Neural progenitor cell (in vitro differentiated cells): ENCODE measurements at regions not wholly inside any gene's neighbourhood (a gene's known extent, or its start where the extent isn't known, plus 50 kb on each side); places are given as distances from the start of the nearest gene placed in this dataset.
A peak's percentile ranks its signal among the peaks of the same experiment; 100 is the strongest.

Experiments
- DNase-seq: peaks from one replicate; pipeline ENCODE4 v3.0.0-alpha.2; 2016; ENCODE audit warnings: low spot score
- H2AFZ ChIP-seq: fragments of 200-600 bp; sonication (generic); replicated peaks from 2 replicates; pipeline ENCODE4 v1.6.1; 2016; ENCODE audit warnings: antibody characterized with exemption
- H3F3A ChIP-seq: fragments of 200-600 bp; sonication (generic); 2 replicates; pipeline ENCODE4 v1.6.1; 2016; ENCODE audit warnings: antibody characterized with exemption, low read depth
- H3K27ac ChIP-seq: fragments of 200-600 bp; sonication (generic); 2 replicates; pipeline ENCODE4 v1.5.1; 2016; ENCODE audit warnings: mild to moderate bottlenecking
- H3K27me3 ChIP-seq: fragments of 200-600 bp; sonication (generic); 2 replicates; pipeline ENCODE4 v1.6.1; 2016; ENCODE audit warnings: mild to moderate bottlenecking, moderate library complexity
- H3K36me3 ChIP-seq: fragments of 200-600 bp; sonication (generic); 2 replicates; pipeline ENCODE4 v1.5.1; 2016
- H3K4me1 ChIP-seq: fragments of 200-600 bp; sonication (generic); 2 replicates; pipeline ENCODE4 v1.6.1; 2016; ENCODE audit warnings: mixed run types
- H3K4me2 ChIP-seq: fragments of 200-600 bp; sonication (generic); 2 replicates; pipeline ENCODE4 v1.6.1; 2016
- H3K4me3 ChIP-seq: fragments of 200-600 bp; sonication (generic); 2 replicates; pipeline ENCODE4 v1.5.1; 2016
- H3K79me2 ChIP-seq: fragments of 200-600 bp; sonication (generic); 2 replicates; pipeline ENCODE4 v1.6.1; 2016; ENCODE audit warnings: low read depth
- H3K9ac ChIP-seq: fragments of 200-600 bp; sonication (generic); 2 replicates; pipeline ENCODE4 v1.6.1; 2016
- H3K9me3 ChIP-seq: fragments of 200-600 bp; sonication (generic); 2 replicates; pipeline ENCODE4 v1.5.1; 2016; ENCODE audit warnings: low read depth
- H4K20me1 ChIP-seq: fragments of 200-600 bp; sonication (generic); 2 replicates; pipeline ENCODE4 v1.6.1; 2016; ENCODE audit warnings: low read depth
- H3K27ac Mint-ChIP-seq: 3 replicates; pipeline ENCODE4 v1.8.0; 2021; ENCODE audit warnings: mixed read lengths
- H3K27me3 Mint-ChIP-seq: 2 replicates; pipeline ENCODE4 v1.8.0; 2022; ENCODE audit warnings: low read depth, mild to moderate bottlenecking, inconsistent platforms, moderate library complexity, mixed read lengths; ENCODE audit not compliant: insufficient read depth
- H3K36me3 Mint-ChIP-seq: 3 replicates; pipeline ENCODE4 v1.8.0; 2021; ENCODE audit warnings: mixed read lengths
- H3K4me1 Mint-ChIP-seq: 3 replicates; pipeline ENCODE4 v1.8.0; 2021; ENCODE audit warnings: mixed read lengths
- H3K4me3 Mint-ChIP-seq: 3 replicates; pipeline ENCODE4 v1.8.0; 2021; ENCODE audit warnings: mild to moderate bottlenecking, moderate library complexity, mixed read lengths
- H3K9me3 Mint-ChIP-seq: 3 replicates; pipeline ENCODE4 v1.8.0; 2020; ENCODE audit warnings: mixed read lengths
- EZH2 ChIP-seq: fragments of 200-600 bp; sonication (generic); IDR thresholded peaks from 2 replicates; pipeline ENCODE4 v1.6.1; 2017; ENCODE audit warnings: antibody characterized with exemption, mild to moderate bottlenecking, moderate library complexity
- EZH2phosphoT487 ChIP-seq: fragments of 200-600 bp; sonication (generic); IDR thresholded peaks from 2 replicates; pipeline ENCODE4 v1.6.1; 2017; ENCODE audit warnings: antibody characterized with exemption
- TF ChIP-seq, protein P1 (sequence below): fragments of 200-600 bp; sonication (generic); IDR thresholded peaks from 2 replicates; pipeline ENCODE4 v1.5.1; 2017; ENCODE audit warnings: antibody characterized with exemption, mild to moderate bottlenecking

DNA sequence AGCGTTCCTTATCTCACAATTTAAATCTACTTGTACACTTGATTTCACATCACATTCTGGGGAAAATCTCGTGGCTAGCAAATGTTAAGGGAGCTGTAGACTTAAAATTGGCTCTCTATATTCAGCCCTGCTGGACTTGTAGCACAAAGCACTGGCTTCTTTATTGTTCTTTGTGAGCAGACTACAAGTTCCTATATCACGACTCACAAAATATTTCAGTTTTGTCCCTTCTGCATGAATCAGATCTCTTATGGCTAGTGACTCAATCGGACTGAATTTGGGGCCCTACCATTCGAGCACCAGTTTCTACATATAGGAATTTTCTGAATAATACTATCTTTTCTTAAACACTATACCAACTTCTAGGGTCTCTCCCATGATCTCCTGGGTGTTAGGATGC, 390.1 kb downstream of the ADAM29 start:
- DNase-seq: no peak
- Histone ChIP-seq H3K27me3 (no peaks in the 10 kb centered on the region), H3K9ac (no peak overlapping the region), H3K9me3 (no peaks in the 10 kb centered on the region), H3K4me3 (no peak overlapping the region), H3K4me1 (no peaks in the 10 kb centered on the region), H3K36me3 (no peaks in the 10 kb centered on the region), H3K27ac (no peak overlapping the region), H3F3A (no peaks in the 10 kb centered on the region), H3K79me2 (no peaks in the 10 kb centered on the region), H2AFZ (no peak overlapping the region), H4K20me1 (no peaks in the 10 kb centered on the region), H3K4me2 (no peak overlapping the region)
- TF ChIP-seq EZH2phosphoT487 (no peak), EZH2 (no peak)
- TF ChIP-seq, protein P1, sequence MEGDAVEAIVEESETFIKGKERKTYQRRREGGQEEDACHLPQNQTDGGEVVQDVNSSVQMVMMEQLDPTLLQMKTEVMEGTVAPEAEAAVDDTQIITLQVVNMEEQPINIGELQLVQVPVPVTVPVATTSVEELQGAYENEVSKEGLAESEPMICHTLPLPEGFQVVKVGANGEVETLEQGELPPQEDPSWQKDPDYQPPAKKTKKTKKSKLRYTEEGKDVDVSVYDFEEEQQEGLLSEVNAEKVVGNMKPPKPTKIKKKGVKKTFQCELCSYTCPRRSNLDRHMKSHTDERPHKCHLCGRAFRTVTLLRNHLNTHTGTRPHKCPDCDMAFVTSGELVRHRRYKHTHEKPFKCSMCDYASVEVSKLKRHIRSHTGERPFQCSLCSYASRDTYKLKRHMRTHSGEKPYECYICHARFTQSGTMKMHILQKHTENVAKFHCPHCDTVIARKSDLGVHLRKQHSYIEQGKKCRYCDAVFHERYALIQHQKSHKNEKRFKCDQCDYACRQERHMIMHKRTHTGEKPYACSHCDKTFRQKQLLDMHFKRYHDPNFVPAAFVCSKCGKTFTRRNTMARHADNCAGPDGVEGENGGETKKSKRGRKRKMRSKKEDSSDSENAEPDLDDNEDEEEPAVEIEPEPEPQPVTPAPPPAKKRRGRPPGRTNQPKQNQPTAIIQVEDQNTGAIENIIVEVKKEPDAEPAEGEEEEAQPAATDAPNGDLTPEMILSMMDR: no peak
- H3K4me1 Mint-ChIP-seq: peaks cover 12% of the 10 kb centered on the region
- no peaks in the 10 kb centered on the region for H3K36me3 Mint-ChIP-seq
- no peak overlapping the region for H3K27ac Mint-ChIP-seq
- H3K4me3 Mint-ChIP-seq: no peak overlapping the region
- H3K9me3 Mint-ChIP-seq: no peaks in the 10 kb centered on the region
- H3K27me3 Mint-ChIP-seq: no peaks in the 10 kb centered on the region

DNA sequence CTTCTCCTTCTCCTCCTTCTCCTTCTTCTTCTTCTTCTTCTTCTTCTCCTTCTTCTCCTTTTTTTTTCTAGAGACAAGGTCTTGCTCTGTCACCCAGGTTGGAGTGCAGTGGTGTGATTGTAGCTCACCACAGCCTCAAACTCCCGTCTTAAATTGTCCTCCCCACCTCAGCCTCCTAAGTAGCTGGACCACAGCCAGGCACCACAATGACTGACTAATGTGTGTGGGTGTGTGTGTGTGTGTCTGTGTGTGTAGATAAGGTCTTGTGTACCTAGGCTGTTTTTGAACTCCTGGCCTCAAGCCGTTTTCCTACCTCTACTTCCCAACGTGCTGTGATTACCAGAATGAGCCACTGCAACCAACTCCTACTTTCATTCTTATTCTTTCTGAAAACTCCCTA, 390.9 kb downstream of the ADAM29 start:
- Histone ChIP-seq H3K4me1 (no peaks in the 10 kb centered on the region), H4K20me1 (no peaks in the 10 kb centered on the region), H3K9ac (no peak overlapping the region), H3K36me3 (no peaks in the 10 kb centered on the region), H3K4me2 (no peak overlapping the region), H3K27me3 (no peaks in the 10 kb centered on the region), H3K4me3 (no peak overlapping the region), H3K79me2 (no peaks in the 10 kb centered on the region), H2AFZ (no peak overlapping the region), H3K9me3 (no peaks in the 10 kb centered on the region), H3F3A (no peaks in the 10 kb centered on the region), H3K27ac (no peak overlapping the region)
- H3K27me3 Mint-ChIP-seq: no peaks in the 10 kb centered on the region
- no peak for DNase-seq
- no peaks in the 10 kb centered on the region for H3K9me3 Mint-ChIP-seq
- H3K27ac Mint-ChIP-seq: no peak overlapping the region
- TF ChIP-seq, protein P1: no peak
- TF ChIP-seq EZH2phosphoT487: no peak
- peaks cover 12% of the 10 kb centered on the region for H3K4me1 Mint-ChIP-seq
- H3K36me3 Mint-ChIP-seq: no peaks in the 10 kb centered on the region
- H3K4me3 Mint-ChIP-seq: no peak overlapping the region

DNA sequence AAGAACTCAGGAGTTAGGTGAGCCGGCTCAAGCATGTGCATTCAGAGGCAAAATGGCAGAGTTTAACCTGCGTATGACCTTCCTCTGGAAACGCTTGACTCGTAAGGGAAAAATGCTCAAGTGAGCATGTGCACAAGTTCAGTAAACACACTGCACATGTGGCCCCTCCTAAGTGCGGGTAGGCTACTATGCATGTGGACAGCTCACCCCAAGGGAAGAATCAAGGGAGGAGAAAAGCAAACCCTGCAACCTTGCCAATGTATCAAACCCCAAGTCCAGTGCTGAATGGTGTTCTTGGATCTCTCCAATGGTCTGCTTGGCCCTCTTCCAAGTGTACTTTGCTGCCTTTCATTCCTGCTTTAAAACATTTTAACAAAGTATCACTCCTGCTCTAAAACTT, 407.1 kb downstream of the ADAM29 start:
- H3K27ac ChIP-seq: no peak overlapping the region
- H3K9me3 ChIP-seq: no peaks in the 10 kb centered on the region
- no peaks in the 10 kb centered on the region for H4K20me1 ChIP-seq
- H3K36me3 ChIP-seq: no peaks in the 10 kb centered on the region
- H3K4me3 Mint-ChIP-seq: no peak overlapping the region
- H3F3A ChIP-seq: no peaks in the 10 kb centered on the region
- H3K27ac Mint-ChIP-seq: no peak overlapping the region
- TF ChIP-seq, protein P1: no peak
- TF ChIP-seq EZH2 (no peak), EZH2phosphoT487 (no peak)
- no peak overlapping the region for H3K4me2 ChIP-seq
- peaks cover 7% of the 10 kb centered on the region for H3K4me1 Mint-ChIP-seq
- H3K27me3 Mint-ChIP-seq: peaks cover 2% of the 10 kb centered on the region
- no peaks in the 10 kb centered on the region for H3K27me3 ChIP-seq
- no peaks in the 10 kb centered on the region for H3K4me1 ChIP-seq
- H3K36me3 Mint-ChIP-seq: no peaks in the 10 kb centered on the region
- no peak overlapping the region for H3K9ac ChIP-seq
- no peak for DNase-seq
- H2AFZ ChIP-seq: no peak overlapping the region
- H3K9me3 Mint-ChIP-seq: no peaks in the 10 kb centered on the region
- no peaks in the 10 kb centered on the region for H3K79me2 ChIP-seq
- no peak overlapping the region for H3K4me3 ChIP-seq

DNA sequence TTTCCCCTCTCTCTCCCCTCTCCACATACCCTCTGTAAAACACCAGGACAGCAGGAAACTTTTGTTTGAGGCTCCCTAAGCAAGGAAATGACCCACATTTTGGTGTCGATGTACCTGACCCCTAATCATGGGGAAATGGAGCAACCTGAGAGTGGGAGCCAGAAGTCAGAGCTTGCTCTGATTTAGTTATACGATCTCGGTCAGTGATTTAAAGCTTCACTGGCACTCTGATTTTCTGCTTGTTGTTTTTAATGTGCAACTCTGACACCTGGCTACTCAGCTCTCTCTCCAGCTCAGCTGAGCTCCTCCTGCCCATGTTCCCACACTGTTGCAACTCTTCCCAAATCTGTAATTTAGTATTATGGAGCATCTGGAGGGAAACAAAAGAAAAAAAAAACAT, 408.6 kb downstream of the ADAM29 start:
- Histone ChIP-seq H3F3A (no peaks in the 10 kb centered on the region), H3K36me3 (no peaks in the 10 kb centered on the region), H3K4me2 (no peak overlapping the region), H3K9ac (no peak overlapping the region), H3K27me3 (no peaks in the 10 kb centered on the region), H3K4me3 (no peak overlapping the region), H3K79me2 (no peaks in the 10 kb centered on the region), H3K9me3 (no peaks in the 10 kb centered on the region), H2AFZ (peak overlapping the region; percentile 45), H3K27ac (no peak overlapping the region), H3K4me1 (no peaks in the 10 kb centered on the region), H4K20me1 (no peaks in the 10 kb centered on the region)
- TF ChIP-seq EZH2 (no peak), EZH2phosphoT487 (no peak)
- TF ChIP-seq, protein P1: no peak
- Mint-ChIP-seq H3K4me1 (peaks cover 7% of the 10 kb centered on the region), H3K4me3 (no peak overlapping the region), H3K27ac (no peak overlapping the region), H3K36me3 (no peaks in the 10 kb centered on the region), H3K9me3 (no peaks in the 10 kb centered on the region), H3K27me3 (peaks cover 2% of the 10 kb centered on the region)
- no peak for DNase-seq
